HG02759 (cell line): ENCODE measurements at regions not wholly inside any gene's neighbourhood (a gene's known extent, or its start where the extent isn't known, plus 50 kb on each side); places are given as distances from the start of the nearest gene placed in this dataset.

Experiments used
- ATAC-seq: cut with Tn5 transposase; IDR thresholded peaks from one replicate; pipeline ENCODE4 v1.9.1; 2021; ENCODE audit warnings: mild to moderate bottlenecking, moderate library complexity; ENCODE audit not compliant: unreplicated experiment

DNA sequence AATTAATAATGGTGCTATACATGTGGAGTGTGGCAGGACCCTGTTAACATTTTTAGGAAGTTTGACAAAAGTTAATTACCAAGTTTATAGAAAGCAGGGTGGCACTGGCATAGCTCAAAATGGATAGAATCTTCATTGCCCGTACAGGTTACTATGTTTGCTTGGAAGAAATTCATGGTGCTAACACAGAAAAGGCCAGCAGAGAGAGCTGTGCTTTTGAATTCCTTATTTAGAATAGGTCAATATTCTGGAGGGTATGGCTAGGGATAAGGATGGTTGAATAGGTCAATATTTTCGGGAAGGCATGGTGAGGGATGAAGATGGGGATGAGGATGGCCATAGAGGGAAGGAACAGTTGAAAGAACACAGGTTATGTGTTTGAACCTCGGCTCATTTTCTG is 345.1 kb downstream of the LMO4 start:
- no peak for ATAC-seq

DNA sequence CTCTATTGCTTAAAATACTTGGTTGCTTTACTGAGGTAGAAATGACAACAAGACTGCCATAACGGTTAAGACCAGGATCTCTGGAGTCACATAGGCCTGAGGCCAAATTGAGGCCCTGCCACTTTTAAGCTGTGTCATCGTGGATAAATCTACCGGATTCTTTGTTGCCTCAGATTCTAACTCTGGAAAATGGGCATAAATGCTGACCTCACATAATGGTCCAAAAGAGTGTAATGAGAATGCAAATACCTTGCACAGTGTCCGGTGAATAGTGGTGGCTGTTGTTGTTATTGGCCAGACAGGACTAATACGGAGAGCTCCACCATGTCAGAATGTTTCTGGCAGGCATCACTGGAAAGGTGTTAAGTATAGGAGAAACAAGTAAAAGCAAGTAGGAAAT is 346.1 kb downstream of the LMO4 start:
- no peak for ATAC-seq

DNA sequence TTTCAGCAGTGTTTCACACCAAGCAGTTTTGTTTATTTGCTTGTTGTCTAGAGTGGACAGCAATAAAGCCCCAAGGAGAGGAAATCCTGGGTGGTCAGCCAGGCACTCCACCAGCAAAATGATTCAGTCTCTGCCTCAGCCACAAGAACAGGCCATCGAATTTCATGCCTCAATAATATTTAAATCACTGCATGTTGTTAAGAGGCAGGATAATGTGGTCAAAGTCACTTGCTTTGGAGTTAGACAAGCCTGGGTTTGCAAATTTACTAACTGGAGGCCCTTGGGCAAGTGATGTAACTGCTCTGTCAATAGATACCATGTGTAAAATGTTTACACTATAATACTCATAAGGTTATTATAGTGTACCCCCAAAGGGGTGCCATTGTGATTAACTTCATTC is 349.6 kb downstream of the LMO4 start:
- ATAC-seq = no peak

DNA sequence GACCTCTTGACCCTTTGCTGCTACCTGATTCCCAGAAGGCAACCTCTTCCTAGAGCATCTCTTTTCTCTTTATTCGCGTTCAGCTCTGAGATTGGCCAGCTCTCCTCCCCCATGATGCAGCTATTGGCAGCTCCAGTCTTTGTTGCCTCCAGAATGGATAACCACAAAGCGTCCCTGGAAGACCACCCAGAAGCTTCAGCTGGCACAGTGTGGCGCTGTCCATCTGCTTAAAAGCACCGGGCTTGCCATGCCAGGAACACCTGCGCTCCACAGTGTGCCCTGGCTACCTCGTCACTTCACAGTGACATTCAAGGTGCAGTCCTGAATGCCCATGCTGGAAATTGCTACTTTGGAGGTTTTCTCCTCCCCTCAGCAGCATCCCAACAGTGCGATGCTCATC is 353.9 kb downstream of the LMO4 start:
- ATAC-seq = no peak

DNA sequence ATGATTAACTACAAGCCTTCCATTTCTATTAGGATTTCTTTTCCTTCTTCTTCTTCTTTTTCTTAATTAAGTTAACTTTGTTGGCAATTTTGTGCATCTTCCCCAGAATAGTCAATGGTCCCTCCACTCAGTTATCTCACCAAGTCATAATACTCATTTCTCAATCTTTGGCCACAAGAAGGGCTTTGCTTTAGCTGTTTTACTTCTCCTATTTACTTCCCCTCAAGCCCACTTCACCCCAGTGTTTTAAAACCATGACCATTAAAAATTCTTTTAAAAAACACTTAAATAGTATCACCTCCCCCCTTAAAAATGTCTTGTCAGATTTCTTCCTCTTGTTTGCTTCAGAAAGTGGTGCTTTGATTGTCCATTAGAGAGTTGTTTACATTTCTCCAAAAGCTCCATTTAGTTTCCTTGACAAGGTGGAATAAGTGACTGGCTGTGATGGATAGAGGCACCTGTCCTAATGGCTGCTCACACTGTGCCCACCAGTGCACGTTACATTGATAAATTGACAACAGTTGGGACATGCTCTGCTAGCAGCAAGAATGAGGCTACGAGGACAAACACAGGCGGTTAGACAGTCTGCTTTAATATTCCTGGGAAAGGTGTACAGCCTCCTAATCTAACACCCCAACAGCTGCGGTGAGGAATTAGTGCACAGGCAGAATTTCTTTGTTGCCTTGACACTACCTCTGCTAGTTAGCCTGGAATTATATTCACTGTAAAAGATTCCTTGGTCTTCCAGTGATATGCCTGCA is 354.7 kb downstream of the LMO4 start:
- no peak for ATAC-seq

DNA sequence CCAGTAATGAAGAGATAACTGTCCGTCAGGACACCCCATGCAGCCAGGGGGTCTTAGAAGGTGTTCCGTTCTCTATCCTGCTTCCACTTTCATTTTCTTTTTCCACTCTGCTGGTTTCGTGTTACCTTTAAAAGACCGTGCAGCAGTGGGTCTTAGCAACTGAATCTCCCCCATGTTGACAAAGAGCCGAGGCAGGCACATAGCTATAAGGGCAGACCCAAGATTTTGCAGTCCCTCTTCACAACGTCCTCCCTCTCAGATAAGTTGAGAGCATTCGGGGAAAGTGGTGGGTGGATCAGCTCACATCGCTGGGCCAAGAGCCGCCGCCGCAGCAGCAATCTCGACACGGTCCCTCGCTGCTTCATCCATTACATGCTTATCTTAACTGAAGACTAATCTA is 355.5 kb downstream of the LMO4 start:
- no peak for ATAC-seq

DNA sequence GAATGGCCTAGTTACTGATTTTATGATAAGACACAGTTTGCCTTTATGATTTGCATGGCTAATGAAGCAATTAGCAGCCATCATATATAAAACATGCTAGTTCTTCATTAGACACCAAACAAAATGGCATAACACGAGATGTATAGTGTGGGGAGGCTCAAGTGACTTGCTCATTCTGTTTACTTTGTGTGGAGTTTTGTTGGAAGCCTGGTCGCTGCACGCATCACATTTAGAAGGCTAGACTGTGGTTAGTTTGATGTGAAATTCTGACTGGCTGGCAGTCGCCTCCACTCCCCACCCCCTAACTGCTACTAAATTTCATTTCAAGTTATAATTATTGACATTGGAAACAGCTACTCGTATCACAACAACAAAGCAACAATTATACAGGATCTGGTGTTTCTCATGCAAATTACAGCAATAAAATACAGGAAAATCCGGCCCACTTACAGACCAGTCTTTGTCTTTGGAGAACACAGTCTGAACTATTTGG is 356.1 kb downstream of the LMO4 start:
- no peak for ATAC-seq

DNA sequence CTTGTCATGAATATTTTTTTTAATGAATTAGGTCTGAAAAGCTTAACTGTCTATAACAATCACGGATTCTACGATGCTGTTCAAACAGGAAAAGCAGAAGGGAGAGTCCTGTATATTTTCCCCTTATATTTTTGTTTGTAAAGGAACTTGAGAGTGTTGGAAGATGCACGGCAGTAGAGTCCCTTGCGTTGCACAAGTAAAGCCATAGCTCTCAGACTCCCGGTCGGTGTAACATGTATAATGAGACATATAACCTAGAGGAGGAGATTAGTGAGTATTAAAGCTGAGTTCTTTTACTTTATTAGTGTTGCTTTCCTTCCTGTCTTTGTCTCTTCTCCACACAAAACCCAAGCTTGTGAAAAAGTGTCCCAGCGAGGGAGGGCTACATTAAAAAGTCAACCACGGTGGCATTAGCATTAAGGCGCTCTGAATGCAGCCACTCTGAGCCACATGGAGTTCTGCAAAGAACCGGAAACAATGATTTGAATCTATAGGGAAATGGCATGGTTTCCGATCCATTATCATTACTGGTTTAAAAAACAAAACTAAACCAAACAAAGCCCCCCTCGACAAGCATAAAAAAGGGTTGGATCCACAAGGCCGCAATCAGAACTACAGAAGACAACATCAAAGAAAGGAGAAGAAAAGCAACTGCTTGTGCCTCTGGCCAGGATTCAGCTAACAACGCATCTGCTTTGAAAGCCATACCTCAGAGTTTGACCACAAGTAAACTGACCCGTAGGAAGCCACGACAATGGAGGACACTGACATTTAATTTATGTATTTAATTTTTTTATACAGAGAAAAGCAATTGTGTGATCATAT is 356.8 kb downstream of the LMO4 start:
- no peak for ATAC-seq

DNA sequence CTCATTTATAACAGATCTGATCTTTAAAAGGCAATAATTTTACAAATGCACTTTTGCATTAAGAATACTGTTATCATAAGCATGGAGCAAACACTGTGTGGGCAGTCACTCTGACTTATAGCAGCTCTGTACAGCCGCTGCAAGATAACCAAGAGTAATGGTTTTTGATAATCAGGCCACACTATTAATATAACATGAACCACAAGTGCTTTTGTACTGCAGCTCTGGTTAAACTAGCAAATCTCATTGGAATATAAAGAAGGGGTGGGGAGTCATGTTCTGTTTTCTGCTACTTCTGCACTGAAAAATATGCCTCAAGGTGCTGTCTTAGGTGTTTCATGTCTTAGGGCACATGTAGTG is 357.4 kb downstream of the LMO4 start:
- ATAC-seq = no peak

DNA sequence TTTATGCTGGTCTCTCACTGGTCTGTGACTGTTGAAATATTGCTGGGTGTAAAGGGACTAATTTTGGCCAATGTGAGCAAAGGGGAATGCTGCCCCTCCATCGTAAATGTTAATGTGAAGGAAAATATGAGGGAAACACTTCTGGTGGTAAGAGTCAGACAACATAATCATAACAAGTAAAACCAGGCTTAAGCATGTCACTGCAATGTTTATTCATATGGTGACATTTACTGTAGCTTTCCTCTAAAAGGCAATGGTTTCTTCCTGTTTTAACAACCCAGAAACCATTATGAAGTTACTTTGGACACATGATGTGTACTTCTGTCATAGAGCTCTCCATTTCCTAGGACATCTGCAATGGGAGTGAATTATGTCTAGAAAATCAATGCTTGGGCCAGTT is 358.0 kb downstream of the LMO4 start:
- no peak for ATAC-seq

DNA sequence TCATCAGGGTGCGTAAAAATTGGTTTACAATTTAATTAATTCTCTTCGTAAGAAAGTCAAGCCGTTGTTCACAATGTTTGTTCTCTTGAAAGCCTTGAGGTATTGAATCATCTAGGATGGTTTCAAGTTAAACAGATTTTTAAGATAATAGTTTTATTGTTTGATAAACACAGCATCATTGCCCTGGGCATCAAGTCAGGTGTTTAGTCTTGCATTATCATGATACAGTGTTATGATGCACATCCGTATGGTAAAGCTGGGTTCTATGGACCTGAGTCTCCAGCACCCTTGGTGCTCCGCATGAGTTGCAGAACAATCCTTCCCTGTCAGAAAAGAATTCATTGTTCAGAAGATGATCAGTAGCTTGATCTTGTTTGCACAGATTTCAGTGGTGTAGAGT is 359.5 kb downstream of the LMO4 start:
- ATAC-seq = no peak

DNA sequence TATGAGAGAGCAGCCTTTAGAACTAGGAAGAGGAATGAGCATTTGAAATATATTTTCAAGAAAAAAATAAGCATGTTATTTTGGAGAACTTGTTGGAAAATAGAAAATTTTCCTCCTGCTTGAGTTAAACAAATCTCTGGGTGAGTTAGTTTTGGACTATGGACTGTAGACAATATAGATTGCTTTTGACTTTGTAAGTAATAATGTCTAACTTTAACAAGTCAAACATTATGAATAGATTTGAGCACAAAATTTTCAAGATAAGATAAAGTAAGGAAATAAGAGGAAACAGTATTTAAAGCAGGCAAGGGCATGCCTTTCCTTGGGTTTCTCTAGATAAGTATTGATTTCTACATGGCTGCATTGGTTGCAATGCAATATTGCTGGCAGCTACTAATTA is 360.8 kb downstream of the LMO4 start:
- ATAC-seq = no peak

DNA sequence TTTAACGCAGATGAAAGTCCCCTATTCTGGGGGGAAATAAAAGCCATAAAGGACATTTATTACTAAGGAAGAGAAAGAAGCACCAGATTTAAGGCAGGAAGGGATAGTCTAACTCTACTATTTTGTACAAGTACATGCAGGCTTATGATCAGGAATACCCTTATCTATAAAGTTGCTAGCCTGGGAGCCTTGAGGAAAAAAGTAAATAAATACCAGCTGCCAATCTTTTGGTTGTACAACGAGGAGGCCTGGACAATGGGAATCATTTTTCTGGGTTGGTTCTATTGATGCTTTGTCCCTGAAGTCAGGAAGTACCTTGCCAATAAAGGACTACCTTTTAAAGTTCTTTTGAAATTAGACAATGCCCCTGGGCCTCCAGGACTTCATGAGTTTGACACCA is 367.8 kb downstream of the LMO4 start:
- no peak for ATAC-seq

DNA sequence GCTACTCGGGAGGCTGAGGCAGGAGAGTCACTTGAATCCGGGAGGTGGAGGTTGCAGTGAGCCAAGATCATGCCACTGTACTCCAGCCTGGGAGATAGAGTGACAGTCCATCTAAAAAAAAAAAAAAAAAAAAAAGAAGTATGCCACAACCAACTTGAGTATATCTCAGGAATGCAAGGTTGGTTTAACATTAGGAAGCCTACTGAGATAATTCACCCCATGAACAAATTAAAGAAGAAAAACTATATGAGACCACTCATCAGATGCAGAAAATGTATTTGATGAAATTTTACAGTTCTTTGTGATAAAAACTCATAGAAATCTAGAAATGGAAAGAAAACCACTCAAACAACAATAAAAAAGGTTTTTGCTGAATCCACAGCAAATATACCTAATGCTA is 373.8 kb downstream of the LMO4 start:
- ATAC-seq = no peak

DNA sequence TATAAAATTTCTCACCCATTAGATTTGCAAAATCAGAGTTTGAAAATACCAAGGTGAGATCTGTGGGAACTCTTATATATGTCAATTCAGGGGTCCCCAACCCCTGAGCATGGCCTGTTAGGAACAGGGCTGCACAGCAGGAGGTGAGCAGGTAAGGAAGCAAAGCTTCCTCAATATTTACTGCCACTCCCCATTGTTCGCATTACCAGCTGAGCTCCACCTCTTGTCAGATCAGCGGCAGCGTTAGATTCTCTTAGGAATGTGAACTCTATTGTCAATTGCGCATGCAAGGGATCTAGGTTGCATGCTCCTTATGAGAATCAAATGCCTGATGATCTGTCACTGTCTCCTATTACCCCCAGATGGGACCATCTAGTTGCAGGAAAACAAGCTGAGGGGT is 376.6 kb downstream of the LMO4 start:
- ATAC-seq = no peak

DNA sequence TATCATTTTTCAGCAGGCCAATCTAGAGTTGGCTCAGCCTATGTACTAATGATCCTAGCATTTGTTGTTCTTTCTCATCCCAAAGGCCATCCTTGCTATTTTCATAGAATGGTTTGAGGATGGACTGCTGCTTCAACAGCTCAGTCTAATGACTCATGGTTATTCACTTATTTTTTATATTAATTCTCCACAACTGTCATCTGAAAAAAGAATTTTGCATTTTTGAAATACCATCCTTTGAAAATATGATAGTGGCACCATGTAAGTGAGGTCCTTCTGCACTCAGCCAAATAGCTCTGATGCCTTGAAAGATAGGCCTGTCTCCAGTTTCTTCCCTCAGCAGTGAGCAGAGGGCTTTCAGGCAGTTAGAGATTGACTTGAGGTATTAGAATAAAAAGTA is 377.5 kb downstream of the LMO4 start:
- ATAC-seq = no peak

DNA sequence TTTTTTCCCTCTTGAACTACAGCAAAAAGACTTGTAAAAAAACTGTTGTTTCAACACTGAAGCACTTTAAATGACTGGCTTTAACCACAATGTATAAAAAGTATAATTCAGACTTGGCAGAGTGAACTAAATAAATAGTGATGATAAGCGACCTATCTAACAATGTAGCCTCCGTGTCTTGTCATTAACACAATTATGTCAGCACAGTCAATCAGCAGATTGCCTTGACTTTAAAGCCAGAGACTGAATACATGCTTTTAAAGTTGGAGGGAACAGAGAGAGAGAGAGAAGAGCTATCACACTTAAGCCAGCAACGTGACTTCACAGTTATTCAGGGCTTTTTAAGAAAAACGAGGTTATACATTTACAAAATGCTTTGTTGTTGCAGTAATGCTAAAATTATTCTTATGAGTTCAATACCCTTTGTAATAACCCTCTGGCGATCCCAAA is 378.1 kb downstream of the LMO4 start:
- ATAC-seq = no peak

DNA sequence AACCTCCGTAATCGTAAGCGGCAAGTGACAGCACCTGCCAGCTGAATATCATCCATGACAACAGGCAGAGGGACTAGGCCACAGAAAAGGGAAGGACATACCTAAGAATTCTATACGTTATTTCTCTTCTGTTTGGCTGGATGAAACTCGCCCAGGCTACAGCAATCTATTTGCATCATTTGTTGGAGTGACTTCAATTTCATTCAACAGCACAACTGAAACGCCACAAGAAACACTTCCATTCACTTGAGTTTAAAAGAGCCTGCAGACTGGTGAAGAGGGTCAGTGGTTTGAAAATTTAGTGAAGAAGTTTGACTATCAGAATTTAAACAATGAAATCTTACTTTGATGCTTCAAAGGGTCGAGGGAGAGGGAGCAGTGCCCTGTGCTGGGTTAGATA is 378.7 kb downstream of the LMO4 start:
- ATAC-seq = no peak

DNA sequence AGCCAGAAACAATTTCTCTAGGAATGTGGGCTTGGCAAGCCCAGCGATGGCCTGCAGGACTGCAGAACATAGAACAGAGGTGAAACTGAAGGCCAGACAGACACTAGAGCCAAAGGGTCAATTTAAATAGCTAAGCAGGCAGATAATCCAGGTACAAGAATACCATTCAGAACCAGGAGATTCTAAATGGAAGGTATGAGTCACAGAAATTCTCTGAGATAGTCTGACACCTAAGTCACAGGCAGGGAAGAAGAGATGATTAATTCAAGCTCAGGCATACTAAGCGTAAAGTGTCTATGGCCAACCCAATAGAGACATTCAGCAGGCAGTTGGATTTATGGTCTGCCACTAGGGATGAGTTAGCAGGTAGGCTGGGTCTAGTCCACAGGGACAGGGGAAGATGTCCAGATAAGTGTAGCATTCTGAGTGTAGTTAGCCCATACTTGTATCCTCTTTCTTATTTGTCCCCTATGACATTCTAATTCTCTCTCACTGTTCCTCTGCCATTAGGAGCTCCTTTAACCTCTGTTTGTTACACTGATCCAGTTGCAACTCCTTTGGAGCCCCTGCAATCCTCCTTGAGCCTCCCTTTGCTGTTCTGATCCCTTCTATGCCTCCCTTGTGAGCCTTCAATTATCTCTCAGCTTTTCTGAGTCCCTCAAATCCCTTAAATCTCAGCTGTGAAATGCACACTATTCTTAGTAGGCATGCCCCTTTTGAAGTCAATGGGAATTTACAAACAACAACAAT is 383.8 kb downstream of the LMO4 start:
- ATAC-seq = no peak

DNA sequence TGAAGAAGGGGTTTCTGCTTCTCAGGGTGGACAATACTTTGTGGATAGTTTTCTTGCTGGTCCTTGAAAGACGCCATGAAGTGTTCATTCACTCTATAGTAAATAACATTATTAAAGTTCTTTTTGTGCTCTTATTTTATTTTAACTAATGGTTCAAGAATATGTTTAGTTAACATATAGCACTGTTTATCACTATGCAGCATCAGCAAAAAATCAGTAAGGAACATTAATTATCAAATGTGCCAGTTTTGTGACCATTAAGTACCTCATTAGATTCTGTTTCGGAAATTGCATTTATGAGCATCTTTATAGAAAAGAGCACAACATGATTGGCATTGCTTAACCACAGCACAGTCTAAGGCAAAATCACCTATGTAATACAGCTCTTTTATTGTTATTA is 385.6 kb downstream of the LMO4 start:
- no peak for ATAC-seq

DNA sequence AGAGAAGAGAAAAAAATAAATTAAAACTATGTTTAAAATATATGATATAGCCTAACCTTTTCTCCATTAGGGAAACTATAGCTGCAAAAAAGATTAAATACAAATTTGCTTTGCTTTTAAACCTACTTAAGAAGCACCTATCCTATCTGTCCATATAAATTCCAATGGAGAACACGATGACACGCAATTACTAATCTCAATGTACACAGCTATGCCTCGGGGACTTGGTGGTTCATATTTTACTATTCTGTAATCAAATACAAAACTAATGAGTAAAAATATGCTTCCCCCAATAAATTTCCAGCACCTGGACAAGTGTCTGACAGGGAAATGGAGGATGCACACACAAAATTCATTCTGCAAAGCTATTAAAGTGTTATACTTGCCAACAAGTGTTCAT is 386.4 kb downstream of the LMO4 start:
- no peak for ATAC-seq

DNA sequence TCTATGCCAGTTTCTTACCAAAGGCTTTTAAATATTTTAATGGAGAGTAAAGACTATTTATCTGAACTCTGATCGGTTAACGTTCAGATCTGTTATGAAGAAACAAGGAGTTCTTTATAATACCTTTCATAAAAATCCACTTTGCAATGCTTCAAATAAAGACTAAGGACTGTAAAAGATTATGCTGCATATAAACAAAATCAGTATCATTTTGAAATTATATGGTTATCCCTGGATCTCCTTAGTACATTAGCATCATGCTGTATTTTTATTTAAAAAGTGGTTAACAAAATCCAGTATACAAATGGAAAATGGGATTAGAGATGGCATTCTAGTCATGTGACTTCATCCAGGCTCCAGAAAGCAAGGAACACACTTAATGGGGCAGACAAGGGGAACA is 386.8 kb downstream of the LMO4 start:
- no peak for ATAC-seq
